HG03439 (cell line): ENCODE measurements at regions not wholly inside any gene's neighbourhood (a gene's known extent, or its start where the extent isn't known, plus 50 kb on each side); places are given as distances from the start of the nearest gene placed in this dataset.
"Not testable (repeated sequence)": the region's sequence is repeated elsewhere in the genome, so short reads cannot be mapped to it uniquely, and the experiment has no call there.

Source experiments
- ATAC-seq: cut with Tn5 transposase; IDR thresholded peaks from one replicate; pipeline ENCODE4 v1.9.1; 2021; ENCODE audit warnings: mild to moderate bottlenecking, moderate library complexity; ENCODE audit not compliant: unreplicated experiment

- ATAC-seq, result no peak
Observed at GRCh38 chr12:63415357-63415756, 252.9 kb downstream of the DPY19L2 start.

DNA sequence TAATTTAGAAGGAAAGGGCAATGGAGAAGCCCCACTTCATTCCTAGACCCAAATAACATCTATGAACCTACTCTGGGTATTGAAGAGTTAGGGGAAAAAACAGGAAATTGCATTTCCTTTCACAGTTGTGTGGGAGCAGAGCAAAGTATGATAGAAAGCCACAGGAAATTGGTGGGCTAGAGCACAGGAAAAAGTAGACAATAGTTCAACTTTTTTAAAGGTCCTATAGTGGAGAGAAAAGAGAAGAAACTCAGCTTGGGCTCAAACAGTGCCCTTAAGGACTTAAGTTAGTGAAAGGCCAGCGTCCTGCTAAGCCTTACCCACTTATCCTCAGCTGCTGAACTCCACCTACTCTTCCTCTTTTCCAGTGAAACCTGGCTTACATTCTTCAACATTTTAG is 258.1 kb downstream of the DPY19L2 start:
- no peak for ATAC-seq

DNA sequence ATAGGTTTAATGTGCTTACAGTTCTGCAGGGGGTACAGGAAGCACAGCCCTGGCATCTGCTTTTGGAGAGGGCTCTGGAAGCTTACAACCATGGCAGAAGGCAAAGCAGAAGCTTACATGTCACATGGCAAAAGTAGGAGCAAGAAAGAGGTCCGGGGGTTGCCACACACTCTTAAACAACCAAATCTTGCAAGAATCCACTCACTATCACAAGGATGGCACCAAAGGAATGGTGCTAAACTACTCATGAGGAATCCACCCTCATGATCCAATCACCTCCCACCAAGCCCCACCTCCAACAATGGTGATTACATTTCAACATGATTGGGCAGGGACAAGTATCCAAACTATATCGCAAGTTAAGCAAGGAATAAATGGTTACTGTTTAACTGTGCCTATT is 255.8 kb upstream of the AVPR1A start:
- ATAC-seq, result no peak

DNA sequence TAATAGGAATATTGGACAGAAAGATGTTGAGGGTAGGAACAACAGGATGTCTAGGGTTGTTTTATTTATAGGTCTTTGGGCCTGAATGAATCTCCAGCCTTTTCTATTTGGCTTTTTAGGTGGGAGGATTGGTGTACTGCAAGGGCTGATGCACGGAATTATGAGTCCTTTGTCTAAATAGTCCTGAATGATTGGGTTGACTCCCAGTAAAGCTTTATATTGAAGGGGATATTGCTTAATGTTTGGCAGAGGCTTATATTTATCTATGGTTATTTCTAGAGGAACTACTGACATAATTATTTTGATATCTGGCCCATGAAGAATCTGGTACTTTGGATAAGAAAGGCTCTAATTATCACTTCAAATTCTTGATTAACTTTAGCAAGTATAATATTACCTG is 253.6 kb upstream of the AVPR1A start:
- ATAC-seq, result no peak

DNA sequence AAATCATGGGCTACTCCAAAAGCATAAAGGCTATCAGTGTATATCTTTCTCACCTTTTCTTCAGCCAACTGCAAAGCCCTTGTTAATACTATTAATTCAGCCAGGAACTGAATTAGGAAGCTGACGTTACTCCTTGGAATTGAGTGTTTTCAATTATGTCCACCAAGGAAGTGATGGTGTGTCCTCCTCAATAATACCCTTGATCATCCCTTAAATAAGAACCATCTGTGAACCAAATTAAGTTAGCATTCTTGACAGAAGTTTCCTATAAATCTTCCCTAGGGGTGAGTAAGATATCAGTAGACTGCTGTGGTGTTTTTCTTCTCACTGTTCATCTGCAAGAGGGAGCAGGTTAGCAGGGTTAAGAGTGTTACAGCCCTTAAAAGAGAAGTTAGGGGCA is 252.3 kb upstream of the AVPR1A start:
- no peak for ATAC-seq

DNA sequence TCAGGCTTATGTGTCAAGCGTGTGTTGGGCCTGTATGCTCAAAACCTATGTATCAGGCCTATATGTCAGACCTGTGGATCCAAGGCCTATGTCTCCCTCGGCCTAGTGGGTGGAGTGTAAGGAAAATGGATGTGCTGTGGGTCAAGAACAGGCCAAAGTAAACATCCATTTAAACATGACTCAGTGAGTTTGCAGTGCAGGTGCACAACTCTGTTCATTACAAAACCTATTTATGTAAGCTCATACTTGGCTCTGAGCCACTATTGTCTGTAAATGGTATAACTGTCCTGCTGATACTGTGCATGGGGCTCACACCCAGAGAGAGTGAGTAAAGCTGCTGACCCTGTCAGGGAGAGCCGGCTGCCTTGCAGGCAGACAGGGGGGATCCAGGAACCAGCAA is 249.7 kb upstream of the AVPR1A start:
- ATAC-seq, result no peak

- ATAC-seq, result no peak
Observed at GRCh38 chr12:63400318-63400717, 249.3 kb upstream of the AVPR1A start.

DNA sequence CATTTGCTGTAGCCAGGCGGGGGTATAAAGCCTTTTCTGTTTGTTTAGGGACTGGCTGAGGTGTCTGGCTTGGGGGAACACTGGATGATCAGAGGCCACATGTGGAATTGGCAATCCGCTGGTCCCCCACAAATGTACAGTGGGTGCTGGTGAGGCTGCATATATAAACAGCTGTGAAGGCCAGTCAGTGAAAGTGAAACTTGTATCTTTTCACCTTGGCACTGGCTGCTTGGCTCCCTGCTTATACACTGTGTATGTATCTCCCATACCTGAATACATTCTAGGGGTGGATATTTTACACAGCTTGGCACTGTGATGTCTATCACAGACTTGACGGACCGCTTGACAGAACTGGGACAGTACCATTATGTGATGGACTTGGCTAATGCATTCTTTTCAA is 246.8 kb upstream of the AVPR1A start:
- no peak for ATAC-seq

GRCh38 chr12:63396135-63396534 is 245.1 kb upstream of the AVPR1A start:
- no peak for ATAC-seq

GRCh38 chr12:63394983-63395382 is 244.0 kb upstream of the AVPR1A start:
- no peak for ATAC-seq

DNA sequence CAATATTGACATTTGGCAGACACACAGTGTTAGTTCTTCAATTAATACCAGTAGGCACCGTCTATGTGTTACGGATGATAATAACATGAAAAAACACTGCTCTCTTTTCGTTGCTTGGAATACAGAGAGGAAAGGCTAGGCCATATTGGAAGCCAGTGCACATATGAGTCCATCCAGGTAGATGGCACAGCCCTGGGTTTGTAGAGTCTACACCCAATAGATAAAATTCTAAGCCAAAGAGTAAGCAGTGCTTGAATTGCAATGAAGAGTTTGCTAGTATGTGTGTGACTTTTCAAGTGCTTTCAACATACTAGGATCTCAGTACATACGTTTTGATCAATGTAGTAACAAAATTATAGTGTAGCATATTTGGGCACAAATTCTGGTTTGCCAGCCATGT is 243.3 kb upstream of the AVPR1A start:
- no peak for ATAC-seq

- ATAC-seq, result no peak
Observed at GRCh38 chr12:63389211-63389610, 238.2 kb upstream of the AVPR1A start.

GRCh38 chr12:63387771-63388170 is 236.8 kb upstream of the AVPR1A start:
- ATAC-seq, result no peak

- ATAC-seq, result no peak
Observed at GRCh38 chr12:63382930-63383329, 231.9 kb upstream of the AVPR1A start.

- no peak for ATAC-seq
Observed at GRCh38 chr12:63362791-63363190, 211.8 kb upstream of the AVPR1A start.

GRCh38 chr12:63362166-63362565 is 211.2 kb upstream of the AVPR1A start:
- no peak for ATAC-seq

DNA sequence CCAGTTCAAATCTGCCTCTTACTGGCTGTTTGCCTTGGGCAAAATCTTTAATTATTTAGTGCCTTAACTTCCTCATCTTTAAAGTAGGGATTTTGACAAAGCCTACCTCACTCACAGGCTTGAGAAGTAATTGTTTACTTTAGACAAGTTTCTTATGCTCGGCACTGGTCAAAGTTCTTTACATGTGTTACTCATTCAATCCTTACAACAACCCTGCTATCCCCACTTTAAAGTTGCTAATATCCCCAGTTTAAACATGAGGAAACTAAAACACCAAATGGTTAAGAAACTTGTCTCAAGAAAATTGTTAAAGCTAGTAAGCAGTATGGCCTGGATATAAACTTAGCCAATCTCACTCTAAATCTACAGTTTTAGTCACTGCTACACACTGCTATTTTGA is 204.0 kb upstream of the AVPR1A start:
- ATAC-seq, result no peak

DNA sequence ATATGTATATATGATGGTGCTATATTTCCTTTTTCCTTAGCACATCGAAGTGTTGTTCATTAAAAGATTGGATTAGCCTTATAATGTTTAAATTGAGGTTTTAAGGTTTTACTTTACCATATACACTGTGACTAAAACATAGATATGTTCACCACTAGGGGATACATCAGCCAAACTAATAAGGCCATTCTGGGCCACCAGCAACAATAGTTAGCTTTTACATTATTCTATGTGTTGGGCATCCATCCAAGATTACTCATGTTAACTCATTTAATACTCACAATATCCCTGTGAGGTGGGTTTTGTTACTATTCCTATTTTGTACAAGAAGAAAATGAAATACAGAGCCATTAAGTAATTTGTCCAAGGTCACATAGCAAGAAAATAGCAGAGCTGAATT is 202.6 kb upstream of the AVPR1A start:
- ATAC-seq, result no peak

GRCh38 chr12:63351370-63351769 is 200.4 kb upstream of the AVPR1A start:
- ATAC-seq, result no peak

DNA sequence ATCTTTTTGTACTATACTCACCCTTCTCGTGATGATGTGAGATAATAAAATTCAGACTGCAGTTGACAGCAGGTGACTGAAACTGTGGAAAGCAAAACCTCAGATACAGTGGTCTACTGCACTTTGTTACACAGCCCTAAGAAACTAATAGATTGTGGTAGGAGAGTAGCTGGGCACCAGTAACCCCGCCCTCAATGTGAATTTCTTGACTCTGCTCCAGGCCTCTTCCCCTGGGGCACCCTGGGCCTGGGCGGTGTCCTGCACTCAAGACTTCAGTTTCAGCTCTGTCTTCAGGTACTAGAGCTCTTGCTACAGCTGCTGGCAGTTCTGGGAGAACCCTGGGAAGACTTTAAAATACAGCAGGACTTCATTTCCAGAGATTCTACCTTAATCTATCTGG is 197.6 kb upstream of the AVPR1A start:
- no peak for ATAC-seq

DNA sequence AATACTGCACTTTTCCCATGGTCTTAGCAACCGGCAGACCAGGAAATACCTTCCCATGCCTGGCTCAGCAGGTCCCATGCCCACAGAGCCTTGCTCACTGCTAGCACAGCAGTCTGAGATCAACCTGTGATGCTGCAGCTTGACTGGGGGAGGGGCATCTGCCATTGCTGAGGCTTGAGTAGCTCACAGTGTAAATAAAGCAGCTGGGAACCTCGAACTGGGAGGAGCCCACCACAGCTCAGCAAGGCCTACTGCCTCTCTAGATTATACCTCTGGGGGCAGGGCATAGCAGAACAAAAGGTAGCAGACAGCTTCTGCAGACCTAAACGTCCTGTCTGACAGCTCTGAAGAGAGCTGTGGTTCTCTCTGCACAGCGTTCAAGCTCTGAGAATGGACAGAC is 186.2 kb upstream of the AVPR1A start:
- ATAC-seq, result not testable (repeated sequence)

- no peak for ATAC-seq
Observed at GRCh38 chr12:63326260-63326659, 175.3 kb upstream of the AVPR1A start.

GRCh38 chr12:63325757-63326156 is 174.8 kb upstream of the AVPR1A start:
- no peak for ATAC-seq

GRCh38 chr12:63323942-63324341 is 172.9 kb upstream of the AVPR1A start:
- ATAC-seq, result no peak
